ENCODE measurements at regions not wholly inside any gene's neighbourhood (a gene's known extent, or its start where the extent isn't known, plus 50 kb on each side); places are given as distances from the start of the nearest gene placed in this dataset.

GRCh38 chr7:136274636-136275345 is 297.6 kb upstream of the MTPN start:
- TF ChIP-seq, protein P1, sequence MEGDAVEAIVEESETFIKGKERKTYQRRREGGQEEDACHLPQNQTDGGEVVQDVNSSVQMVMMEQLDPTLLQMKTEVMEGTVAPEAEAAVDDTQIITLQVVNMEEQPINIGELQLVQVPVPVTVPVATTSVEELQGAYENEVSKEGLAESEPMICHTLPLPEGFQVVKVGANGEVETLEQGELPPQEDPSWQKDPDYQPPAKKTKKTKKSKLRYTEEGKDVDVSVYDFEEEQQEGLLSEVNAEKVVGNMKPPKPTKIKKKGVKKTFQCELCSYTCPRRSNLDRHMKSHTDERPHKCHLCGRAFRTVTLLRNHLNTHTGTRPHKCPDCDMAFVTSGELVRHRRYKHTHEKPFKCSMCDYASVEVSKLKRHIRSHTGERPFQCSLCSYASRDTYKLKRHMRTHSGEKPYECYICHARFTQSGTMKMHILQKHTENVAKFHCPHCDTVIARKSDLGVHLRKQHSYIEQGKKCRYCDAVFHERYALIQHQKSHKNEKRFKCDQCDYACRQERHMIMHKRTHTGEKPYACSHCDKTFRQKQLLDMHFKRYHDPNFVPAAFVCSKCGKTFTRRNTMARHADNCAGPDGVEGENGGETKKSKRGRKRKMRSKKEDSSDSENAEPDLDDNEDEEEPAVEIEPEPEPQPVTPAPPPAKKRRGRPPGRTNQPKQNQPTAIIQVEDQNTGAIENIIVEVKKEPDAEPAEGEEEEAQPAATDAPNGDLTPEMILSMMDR (conservative IDR thresholded peaks at IDR 0.05): no peak
- TF ChIP-seq ZFX (IDR thresholded peaks at IDR 0.05): no peak

Measured in C4-2B (cell line).